ENCODE measurements at regions not wholly inside any gene's neighbourhood (a gene's known extent, or its start where the extent isn't known, plus 50 kb on each side); places are given as distances from the start of the nearest gene placed in this dataset.

GRCh38 chr1:147089457-147089856, 82.8 kb downstream of the PRKAB2 start:
- DNase-seq (ENCODE audit: extremely low spot score, unreplicated experiment): no peak
- no peak overlapping the region for H3K4me3 Mint-ChIP-seq (ENCODE audit: unreplicated experiment)
- peaks cover 21% of the 10 kb centered on the region for H3K27me3 Mint-ChIP-seq (ENCODE audit: unreplicated experiment)
- peaks cover 6% of the 10 kb centered on the region for H3K4me1 Mint-ChIP-seq (ENCODE audit: unreplicated experiment)
- peaks cover 9% of the 10 kb centered on the region for H3K9me3 Mint-ChIP-seq (ENCODE audit: unreplicated experiment)
- H3K27ac Mint-ChIP-seq (ENCODE audit: unreplicated experiment): no peak overlapping the region
- no peaks in the 10 kb centered on the region for H3K36me3 Mint-ChIP-seq (ENCODE audit: unreplicated experiment)
- TF ChIP-seq CTCF (IDR thresholded peaks at IDR 0.05): no peak

GRCh38 chr1:147086129-147086528, 86.1 kb downstream of the PRKAB2 start:
- no peaks in the 10 kb centered on the region for H3K36me3 Mint-ChIP-seq (ENCODE audit: unreplicated experiment)
- H3K27ac Mint-ChIP-seq (ENCODE audit: unreplicated experiment): no peak overlapping the region
- H3K9me3 Mint-ChIP-seq (ENCODE audit: unreplicated experiment): peaks cover 9% of the 10 kb centered on the region
- peaks cover 14% of the 10 kb centered on the region for H3K4me1 Mint-ChIP-seq (ENCODE audit: unreplicated experiment)
- no peak for TF ChIP-seq CTCF (IDR thresholded peaks at IDR 0.05)
- H3K4me3 Mint-ChIP-seq (ENCODE audit: unreplicated experiment): no peak overlapping the region
- H3K27me3 Mint-ChIP-seq (ENCODE audit: unreplicated experiment): peaks cover 41% of the 10 kb centered on the region
- no peak for DNase-seq (ENCODE audit: extremely low spot score, unreplicated experiment)

DNA sequence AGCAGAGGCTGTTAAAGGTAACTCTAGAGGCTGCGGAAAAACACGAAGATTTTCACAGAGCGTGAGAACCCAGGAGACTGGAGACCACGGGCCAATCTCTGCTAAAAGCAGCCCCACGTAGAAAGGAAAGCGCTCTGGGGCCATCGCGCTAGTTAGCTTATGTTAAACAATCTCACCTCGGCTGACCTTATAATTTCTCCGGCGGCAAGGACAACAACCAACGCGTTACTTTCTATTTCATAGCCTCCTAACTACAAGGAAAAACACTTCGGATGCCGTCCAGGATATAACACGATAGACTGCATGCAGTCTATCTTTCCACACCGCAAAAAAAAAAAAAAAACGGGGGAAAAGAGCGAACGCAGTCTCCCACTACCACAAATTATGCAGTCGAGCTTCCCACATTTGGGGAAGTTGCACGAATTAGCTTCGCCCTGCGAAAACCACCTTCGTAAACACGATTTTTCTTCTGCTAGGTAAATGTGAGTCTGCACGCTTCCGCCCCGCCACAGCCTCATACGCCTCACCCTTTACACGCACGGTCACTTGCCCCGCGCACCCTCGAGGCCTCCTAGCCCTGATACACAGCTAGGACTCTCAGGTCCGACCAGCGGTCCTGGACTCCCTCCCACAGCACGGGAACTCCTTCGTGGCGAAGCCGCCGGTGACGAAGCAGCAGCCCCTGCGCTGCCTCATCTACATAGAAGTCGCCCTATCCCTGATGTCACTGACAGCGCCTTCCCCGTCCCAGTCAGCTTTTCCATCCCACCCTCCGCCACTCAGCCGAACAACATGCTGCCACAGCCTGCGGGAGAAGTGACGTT, 87.8 kb downstream of the PRKAB2 start:
- no peaks in the 10 kb centered on the region for H3K36me3 Mint-ChIP-seq (ENCODE audit: unreplicated experiment)
- H3K4me3 Mint-ChIP-seq (ENCODE audit: unreplicated experiment): peak overlapping the region; percentile 93
- H3K4me1 Mint-ChIP-seq (ENCODE audit: unreplicated experiment): peaks cover 14% of the 10 kb centered on the region
- H3K9me3 Mint-ChIP-seq (ENCODE audit: unreplicated experiment): peaks cover 13% of the 10 kb centered on the region
- DNase-seq (ENCODE audit: extremely low spot score, unreplicated experiment): peak; percentile 89
- H3K27me3 Mint-ChIP-seq (ENCODE audit: unreplicated experiment): peaks cover 39% of the 10 kb centered on the region
- no peak for TF ChIP-seq CTCF (IDR thresholded peaks at IDR 0.05)
- peak overlapping the region; percentile 99 for H3K27ac Mint-ChIP-seq (ENCODE audit: unreplicated experiment)

DNA sequence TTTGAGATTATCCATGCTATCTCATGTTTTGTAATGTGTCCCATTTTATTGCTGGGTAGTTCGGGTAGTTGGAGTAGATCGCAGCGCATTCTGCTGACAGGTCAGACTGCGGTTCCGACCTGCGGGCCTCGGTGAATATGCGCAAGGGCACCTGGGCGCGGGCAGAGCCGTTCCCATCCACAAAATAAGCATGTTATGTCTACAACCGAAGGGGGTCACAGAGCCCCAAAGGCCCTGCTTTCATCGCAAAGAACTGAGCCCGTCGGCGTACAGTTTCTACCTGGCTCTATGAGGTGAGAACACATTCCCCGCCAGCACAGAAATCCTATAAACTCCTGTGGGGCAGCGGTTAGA, 88.4 kb downstream of the PRKAB2 start:
- peaks cover 34% of the 10 kb centered on the region for H3K27me3 Mint-ChIP-seq (ENCODE audit: unreplicated experiment)
- H3K4me3 Mint-ChIP-seq (ENCODE audit: unreplicated experiment): peak overlapping the region; percentile 93
- peaks cover 14% of the 10 kb centered on the region for H3K4me1 Mint-ChIP-seq (ENCODE audit: unreplicated experiment)
- H3K27ac Mint-ChIP-seq (ENCODE audit: unreplicated experiment): peak overlapping the region; percentile 99
- DNase-seq (ENCODE audit: extremely low spot score, unreplicated experiment): no peak
- peaks cover 13% of the 10 kb centered on the region for H3K9me3 Mint-ChIP-seq (ENCODE audit: unreplicated experiment)
- TF ChIP-seq CTCF (IDR thresholded peaks at IDR 0.05): no peak
- H3K36me3 Mint-ChIP-seq (ENCODE audit: unreplicated experiment): no peaks in the 10 kb centered on the region

DNA sequence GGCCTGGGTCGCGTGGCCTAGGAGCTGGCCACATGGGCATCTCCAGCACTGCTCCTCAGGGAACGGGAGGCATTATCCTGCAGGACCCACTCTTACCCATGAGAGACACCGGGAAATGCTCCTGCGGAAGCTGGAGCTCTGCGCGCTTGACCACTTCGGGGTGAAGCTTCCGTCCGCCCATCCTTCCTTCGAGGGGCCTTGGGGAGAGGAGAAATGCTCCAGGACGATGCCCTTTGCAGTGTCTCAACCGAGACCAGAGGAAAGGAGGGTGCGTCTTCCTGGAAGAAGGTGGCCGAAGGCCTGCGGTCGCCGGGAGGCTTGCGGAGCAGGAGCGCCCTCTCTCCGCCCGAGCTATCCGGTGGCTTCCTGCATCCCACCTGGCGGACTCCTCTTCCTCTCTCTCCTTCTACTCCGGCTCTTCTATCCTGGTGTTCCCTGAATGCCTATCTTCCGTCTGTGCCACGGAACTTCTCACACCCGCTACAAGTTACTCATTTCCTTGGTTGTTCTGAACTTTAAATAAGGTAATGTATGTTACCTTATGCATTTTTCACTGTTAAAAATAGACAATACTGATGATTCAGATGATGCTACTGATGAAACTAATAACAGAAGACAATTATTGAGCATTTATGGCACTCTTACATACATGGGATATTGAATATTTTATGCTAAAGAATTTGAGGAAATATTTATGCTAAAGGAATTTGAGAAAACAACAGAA, 91.4 kb downstream of the PRKAB2 start:
- Mint-ChIP-seq H3K9me3 (ENCODE audit: unreplicated experiment) (peaks cover 7% of the 10 kb centered on the region), H3K27me3 (ENCODE audit: unreplicated experiment) (peaks cover 24% of the 10 kb centered on the region), H3K36me3 (ENCODE audit: unreplicated experiment) (no peaks in the 10 kb centered on the region), H3K4me3 (ENCODE audit: unreplicated experiment) (no peak overlapping the region), H3K4me1 (ENCODE audit: unreplicated experiment) (peaks cover 14% of the 10 kb centered on the region), H3K27ac (ENCODE audit: unreplicated experiment) (no peak overlapping the region)
- TF ChIP-seq CTCF (IDR thresholded peaks at IDR 0.05): no peak
- no peak for DNase-seq (ENCODE audit: extremely low spot score, unreplicated experiment)
